ENCODE measurements at regions not wholly inside any gene's neighbourhood (a gene's known extent, or its start where the extent isn't known, plus 50 kb on each side); places are given as distances from the start of the nearest gene placed in this dataset.
"Not testable (repeated sequence)": the region's sequence is repeated elsewhere in the genome, so short reads cannot be mapped to it uniquely, and the experiment has no call there.

DNA sequence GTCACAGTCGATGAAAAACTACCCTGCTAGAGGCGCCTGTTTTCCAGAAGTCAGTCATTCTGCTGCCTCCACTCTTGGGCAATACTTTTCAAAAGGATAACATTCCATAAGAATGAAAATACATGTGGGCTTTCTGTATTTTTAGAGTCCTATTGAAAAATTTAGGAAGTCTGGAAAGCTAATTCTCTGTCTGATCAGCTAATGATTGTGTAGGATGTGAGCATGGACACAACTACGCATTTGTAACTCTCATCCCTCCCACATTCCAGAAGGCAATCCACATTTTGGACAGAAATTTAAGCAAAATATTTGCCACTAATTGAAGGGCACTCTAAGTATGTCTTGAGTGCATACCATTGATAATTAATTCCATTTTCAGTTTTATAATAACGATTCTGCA, 63.5 kb upstream of the MXRA5 start:
- TF ChIP-seq, protein P1, sequence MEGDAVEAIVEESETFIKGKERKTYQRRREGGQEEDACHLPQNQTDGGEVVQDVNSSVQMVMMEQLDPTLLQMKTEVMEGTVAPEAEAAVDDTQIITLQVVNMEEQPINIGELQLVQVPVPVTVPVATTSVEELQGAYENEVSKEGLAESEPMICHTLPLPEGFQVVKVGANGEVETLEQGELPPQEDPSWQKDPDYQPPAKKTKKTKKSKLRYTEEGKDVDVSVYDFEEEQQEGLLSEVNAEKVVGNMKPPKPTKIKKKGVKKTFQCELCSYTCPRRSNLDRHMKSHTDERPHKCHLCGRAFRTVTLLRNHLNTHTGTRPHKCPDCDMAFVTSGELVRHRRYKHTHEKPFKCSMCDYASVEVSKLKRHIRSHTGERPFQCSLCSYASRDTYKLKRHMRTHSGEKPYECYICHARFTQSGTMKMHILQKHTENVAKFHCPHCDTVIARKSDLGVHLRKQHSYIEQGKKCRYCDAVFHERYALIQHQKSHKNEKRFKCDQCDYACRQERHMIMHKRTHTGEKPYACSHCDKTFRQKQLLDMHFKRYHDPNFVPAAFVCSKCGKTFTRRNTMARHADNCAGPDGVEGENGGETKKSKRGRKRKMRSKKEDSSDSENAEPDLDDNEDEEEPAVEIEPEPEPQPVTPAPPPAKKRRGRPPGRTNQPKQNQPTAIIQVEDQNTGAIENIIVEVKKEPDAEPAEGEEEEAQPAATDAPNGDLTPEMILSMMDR (IDR thresholded peaks at IDR 0.05) = not testable (repeated sequence)
- not testable (repeated sequence) for TF ChIP-seq POLR2AphosphoS5, TCF7L2 (IDR thresholded peaks at IDR 0.05; ENCODE audit: low read depth, low read length)

Data from Panc1 (cell line).